Omental fat pad (tissue), 3 donors: ENCODE measurements at regions not wholly inside any gene's neighbourhood (a gene's known extent, or its start where the extent isn't known, plus 50 kb on each side); places are given as distances from the start of the nearest gene placed in this dataset.

Experiments
- ATAC-seq: fragments of 150-250 bp; one replicate; pipeline ENCODE4 v1.9.1; 2016; ENCODE audit warnings: mild to moderate bottlenecking, moderate library complexity; ENCODE audit not compliant: low FRiP score
- DNase-seq: peaks from one replicate; pipeline ENCODE4 v3.0.0-alpha.2; 2019; ENCODE audit warnings: low spot score
- TF ChIP-seq, protein P1 (sequence below), 3 donors: fragments of 450-650 bp; IDR thresholded peaks; one replicate each; pipeline ENCODE4 v1.5.1; 2016 to 2017; ENCODE audit warnings: antibody characterized with exemption in 3 of 3, mild to moderate bottlenecking in 3 of 3, moderate library complexity in 2 of 3

DNA sequence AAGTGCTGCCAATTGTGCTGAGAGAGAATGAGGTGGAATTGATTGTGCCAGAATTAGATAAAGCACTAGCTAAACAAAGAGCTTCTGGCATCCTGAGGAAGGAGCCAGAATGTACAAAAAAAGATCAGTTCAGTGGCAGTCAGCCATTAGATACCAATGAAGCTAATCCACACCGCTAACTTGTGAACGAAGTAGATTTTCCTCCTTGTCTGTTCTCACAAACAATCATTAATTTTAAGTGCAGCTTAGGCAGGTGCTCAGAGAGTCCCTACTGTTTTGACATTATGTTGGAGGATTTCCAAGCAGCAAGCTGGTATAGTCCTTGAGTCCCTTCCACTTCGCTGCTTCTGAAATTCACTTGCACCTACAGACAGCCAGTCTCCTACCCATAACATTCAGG is 617.4 kb downstream of the CENPC start:
- no peak for ATAC-seq
- no peak for DNase-seq
- TF ChIP-seq, protein P1, sequence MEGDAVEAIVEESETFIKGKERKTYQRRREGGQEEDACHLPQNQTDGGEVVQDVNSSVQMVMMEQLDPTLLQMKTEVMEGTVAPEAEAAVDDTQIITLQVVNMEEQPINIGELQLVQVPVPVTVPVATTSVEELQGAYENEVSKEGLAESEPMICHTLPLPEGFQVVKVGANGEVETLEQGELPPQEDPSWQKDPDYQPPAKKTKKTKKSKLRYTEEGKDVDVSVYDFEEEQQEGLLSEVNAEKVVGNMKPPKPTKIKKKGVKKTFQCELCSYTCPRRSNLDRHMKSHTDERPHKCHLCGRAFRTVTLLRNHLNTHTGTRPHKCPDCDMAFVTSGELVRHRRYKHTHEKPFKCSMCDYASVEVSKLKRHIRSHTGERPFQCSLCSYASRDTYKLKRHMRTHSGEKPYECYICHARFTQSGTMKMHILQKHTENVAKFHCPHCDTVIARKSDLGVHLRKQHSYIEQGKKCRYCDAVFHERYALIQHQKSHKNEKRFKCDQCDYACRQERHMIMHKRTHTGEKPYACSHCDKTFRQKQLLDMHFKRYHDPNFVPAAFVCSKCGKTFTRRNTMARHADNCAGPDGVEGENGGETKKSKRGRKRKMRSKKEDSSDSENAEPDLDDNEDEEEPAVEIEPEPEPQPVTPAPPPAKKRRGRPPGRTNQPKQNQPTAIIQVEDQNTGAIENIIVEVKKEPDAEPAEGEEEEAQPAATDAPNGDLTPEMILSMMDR (IDR thresholded peaks at IDR 0.05) = no peak

DNA sequence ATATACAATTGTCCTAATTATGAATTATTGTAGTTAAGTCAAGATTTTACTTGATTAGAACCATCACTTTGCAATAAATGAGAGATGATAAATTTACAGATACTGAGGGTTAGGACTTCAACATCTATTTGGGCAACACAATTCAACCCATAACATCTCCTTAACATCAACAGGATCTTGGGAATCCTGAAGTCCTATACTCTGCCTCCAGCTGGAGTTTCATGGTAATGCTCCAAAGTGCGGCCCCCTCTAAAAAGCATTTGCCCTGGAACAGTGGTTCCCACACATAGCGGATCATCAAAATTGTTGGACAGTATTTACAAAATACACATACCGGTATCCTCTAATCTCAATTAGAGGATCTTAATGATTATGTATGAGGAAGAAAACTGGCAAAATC is 618.6 kb downstream of the CENPC start:
- DNase-seq = no peak
- TF ChIP-seq, protein P1 (IDR thresholded peaks at IDR 0.05) = no peak
- no peak for ATAC-seq

DNA sequence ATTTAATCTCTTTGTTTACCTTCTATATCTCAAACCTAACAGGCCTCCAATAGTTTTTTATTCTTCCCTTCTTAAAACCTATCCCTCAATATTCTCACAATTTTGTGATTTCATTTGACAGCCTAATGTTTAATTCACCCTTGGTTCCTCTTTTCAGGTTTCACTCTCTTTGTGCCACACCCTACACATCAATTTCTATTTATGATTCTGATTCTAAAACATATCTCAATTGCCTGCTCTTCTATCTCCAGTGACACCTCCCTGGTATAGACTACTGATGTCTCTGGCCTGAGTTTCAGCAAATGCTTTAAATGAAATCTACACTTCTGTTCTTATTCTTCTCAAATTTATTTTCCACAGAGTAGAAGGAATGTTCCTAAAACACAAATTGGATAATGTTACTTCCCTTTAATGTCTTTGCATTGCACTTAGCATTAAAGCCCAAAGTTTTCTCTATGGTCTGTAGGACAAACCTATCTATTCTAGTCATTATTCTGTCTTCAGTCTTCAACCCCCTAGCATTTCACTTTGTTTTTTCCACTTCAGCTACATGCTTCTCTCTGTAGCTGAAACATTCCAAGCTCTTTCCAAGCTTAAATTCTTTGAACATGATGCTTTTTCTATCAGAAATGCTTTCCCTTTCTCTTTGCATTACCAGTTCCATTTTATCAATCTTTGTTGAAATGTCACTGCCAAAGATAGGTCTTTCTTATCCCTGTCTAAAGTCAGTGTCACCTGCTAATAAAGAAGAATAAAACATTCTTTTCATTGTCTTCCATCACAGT is 622.0 kb downstream of the CENPC start:
- TF ChIP-seq, protein P1 (IDR thresholded peaks at IDR 0.05) = no peak
- DNase-seq (no peak), ATAC-seq (no peak)

DNA sequence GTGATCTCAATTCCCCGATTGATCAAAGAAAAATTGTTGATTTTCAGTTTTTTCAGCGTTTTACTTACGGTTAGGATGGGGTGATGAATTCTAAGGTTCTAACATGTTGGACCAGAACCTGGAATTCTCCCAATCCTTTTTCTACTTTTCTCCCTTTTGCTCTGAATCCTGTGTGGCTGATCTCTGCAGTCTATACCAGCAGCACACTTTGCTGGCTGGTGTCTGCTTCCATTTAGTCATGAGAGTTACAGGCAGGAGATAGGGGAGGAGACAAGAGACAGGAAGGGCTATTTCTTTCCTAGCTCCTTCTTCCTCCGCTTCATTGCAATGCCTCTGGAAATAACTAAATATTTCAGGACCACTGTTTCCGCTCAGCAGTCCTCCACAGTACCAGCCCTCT is 623.9 kb downstream of the CENPC start:
- DNase-seq (no peak), ATAC-seq (no peak)
- TF ChIP-seq, protein P1 (IDR thresholded peaks at IDR 0.05) = no peak

DNA sequence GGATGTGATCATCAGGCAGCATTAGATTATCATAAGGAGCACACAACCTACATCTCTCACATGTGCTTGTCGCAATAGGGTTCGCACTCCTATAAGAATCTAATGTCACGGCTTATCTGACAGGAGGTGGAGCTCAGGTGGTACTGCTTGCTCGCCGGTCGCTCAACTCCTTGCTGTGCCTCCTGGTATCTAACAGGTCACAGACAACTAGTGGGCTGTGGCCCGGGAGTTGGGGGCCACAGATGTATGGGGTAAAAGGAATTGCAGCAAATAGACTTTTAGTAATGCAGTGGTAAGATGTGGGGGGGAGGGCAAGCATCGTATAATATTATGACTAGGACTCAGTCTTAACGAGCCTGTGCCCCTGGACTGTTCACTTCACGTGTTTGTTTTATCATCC is 624.8 kb downstream of the CENPC start:
- DNase-seq (no peak), ATAC-seq (no peak)
- TF ChIP-seq, protein P1 (IDR thresholded peaks at IDR 0.05) = no peak

DNA sequence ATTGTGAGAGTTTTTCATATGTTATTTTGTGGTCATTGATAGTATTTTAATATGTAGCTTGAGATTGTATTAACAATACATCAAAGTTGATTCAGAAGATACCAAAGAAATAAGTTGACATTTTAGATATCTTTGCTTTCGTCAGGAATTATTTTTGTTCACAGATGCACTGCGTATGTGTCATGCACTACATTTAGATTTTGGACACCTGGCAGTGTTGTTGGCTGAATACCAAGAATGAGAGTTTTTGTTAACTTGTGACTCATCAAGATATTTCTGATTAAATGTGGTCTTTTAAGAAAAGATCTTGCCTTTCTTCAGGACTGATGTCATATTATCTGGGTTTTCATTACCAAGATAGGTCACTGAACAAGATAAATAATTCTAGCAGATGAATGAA is 633.4 kb downstream of the CENPC start:
- TF ChIP-seq, protein P1 (IDR thresholded peaks at IDR 0.05) = no peak
- no peak for DNase-seq
- ATAC-seq = no peak

DNA sequence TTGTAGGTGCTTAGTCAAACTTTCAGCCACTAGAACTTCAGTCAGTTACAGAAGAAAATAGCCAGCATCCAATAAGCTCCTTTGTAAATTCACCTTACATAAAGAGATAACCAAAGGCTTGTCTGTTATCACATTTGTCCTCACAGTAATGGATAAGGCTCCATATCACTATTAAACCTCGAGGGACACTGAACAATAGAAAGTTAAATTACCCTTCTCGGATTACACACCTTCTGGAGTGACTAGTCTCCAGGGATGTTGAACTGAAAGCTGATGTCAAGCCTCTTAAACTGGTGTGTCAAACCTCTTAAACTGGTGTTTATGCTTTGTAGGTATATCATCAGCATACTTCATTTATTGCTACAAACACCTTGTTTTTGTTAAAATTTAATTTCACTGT is 639.0 kb downstream of the CENPC start:
- TF ChIP-seq, protein P1 (IDR thresholded peaks at IDR 0.05) = no peak
- no peak for ATAC-seq
- DNase-seq = no peak
